GM10266 (cell line): ENCODE measurements at regions not wholly inside any gene's neighbourhood (a gene's known extent, or its start where the extent isn't known, plus 50 kb on each side); places are given as distances from the start of the nearest gene placed in this dataset.

ENCODE experiments used
- DNase-seq: peaks from one replicate; pipeline ENCODE4 v3.0.0; 2012; ENCODE audit errors: extremely low spot score
- TF ChIP-seq, protein P1 (sequence below): IDR thresholded peaks from 2 replicates; pipeline ENCODE4 v1.5.1; 2012; ENCODE audit warnings: mild to moderate bottlenecking, low read depth; ENCODE audit not compliant: control insufficient read depth, insufficient read depth; ENCODE audit errors: missing control alignments

- DNase-seq, result no peak
- TF ChIP-seq, protein P1, sequence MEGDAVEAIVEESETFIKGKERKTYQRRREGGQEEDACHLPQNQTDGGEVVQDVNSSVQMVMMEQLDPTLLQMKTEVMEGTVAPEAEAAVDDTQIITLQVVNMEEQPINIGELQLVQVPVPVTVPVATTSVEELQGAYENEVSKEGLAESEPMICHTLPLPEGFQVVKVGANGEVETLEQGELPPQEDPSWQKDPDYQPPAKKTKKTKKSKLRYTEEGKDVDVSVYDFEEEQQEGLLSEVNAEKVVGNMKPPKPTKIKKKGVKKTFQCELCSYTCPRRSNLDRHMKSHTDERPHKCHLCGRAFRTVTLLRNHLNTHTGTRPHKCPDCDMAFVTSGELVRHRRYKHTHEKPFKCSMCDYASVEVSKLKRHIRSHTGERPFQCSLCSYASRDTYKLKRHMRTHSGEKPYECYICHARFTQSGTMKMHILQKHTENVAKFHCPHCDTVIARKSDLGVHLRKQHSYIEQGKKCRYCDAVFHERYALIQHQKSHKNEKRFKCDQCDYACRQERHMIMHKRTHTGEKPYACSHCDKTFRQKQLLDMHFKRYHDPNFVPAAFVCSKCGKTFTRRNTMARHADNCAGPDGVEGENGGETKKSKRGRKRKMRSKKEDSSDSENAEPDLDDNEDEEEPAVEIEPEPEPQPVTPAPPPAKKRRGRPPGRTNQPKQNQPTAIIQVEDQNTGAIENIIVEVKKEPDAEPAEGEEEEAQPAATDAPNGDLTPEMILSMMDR, result no peak
Measured at GRCh38 chr5:110082863-110083262, 393.1 kb downstream of the MAN2A1 start.

DNA sequence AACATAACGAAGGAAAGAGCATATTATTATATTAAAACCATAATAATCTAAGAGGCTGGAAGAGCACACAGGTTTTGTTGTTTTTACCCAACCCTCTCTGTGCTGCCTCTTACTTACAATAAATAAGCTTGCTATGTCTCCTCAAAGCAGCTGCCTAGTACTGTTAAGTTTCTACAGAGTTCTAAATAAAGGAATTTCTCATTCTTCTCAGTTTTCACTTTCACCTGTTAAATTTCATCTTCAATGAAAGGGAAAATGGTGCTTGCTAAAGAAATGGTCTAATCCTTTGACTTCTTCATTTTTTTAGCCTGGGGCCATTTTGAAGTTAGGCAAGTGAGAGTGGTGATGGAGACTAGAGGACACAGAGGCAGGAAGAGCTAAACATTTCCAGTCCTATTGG lies 396.1 kb downstream of the MAN2A1 start:
- DNase-seq, result no peak
- TF ChIP-seq, protein P1, result no peak

GRCh38 chr5:110086658-110087388 lies 397.1 kb downstream of the MAN2A1 start:
- no peak for DNase-seq

DNA sequence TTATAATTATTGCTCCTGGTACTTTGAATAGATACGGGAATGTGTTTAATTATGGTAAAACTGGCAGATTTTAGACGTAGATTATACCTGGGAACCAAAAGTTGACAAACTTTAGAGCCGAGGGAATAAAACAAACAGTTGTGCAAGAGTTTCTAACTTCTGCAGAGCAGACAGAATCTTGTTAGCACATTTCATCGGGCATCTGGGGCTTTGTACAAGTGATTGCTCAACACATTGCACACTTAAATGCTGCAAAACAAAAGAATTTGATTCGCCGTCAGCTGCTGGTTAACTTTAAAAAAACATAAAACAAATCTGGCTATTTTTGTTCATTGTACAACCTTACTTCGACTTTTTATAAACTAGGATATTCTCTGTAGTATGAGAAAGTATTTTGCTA lies 398.1 kb downstream of the MAN2A1 start:
- TF ChIP-seq, protein P1, result no peak
- no peak for DNase-seq

More at GRCh38 chr5:110086658-110087388, 397.1 kb downstream of the MAN2A1 start:
- TF ChIP-seq, protein P1, result no peak

- TF ChIP-seq, protein P1, result no peak
- no peak for DNase-seq
Measured at GRCh38 chr5:110088676-110089436, 399.1 kb downstream of the MAN2A1 start.

DNA sequence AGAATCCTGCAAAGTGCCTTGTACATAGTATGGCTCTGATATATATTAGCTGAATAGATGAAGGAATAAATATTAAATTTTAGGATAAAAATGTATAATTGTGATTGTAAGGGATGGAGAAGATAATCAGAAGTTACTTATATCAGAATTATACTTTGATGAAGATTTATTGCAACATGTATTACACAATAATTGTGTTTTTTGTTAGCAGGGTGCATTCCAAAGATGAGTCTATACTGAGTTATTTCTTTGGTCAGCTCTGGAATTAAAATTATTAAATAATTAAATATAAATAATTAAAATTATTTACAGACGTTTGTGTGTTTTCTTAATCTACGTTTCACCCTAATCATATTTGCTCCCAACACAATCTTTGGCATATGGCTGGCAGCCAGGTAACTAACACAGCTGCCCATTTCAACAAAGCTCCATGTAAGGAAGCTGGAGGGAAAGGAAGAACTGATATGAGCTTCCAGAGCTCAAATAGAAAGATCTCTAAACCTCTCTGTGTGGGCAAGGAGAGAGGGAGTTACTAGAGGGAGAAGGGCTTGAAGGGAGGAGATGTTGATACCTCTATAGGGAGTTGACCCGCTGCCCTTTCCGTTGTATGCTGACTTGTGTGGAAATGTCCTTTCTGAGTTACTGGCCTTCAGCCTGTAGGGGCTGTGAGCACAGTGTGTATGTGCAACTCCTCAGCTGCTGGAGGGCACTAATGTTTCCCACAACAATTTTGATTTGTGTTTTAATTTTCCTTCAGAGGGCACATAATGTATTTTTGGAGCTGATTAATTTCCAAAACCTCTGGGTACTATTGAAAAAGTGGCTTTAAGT lies 403.4 kb downstream of the MAN2A1 start:
- TF ChIP-seq, protein P1, result no peak
- DNase-seq, result no peak
